Stomach (tissue), 8 donors: ENCODE measurements at regions not wholly inside any gene's neighbourhood (a gene's known extent, or its start where the extent isn't known, plus 50 kb on each side); places are given as distances from the start of the nearest gene placed in this dataset.
A peak's percentile ranks its signal among the peaks of the same experiment; 100 is the strongest.

Experiments used
- DNase-seq, 2 donors: peaks; one replicate each; pipeline versions ENCODE4 v3.0.0 to v3.0.0-alpha.2; 2013 to 2019
- H3K27ac ChIP-seq, 5 donors: fragments of 200-600 bp in 4 of 5; sonication (generic) in 4 of 5; one replicate each; pipeline ENCODE4 v1.5.1; 2013 to 2019; ENCODE audit warnings: mild to moderate bottlenecking in 1 of 5, moderate library complexity in 1 of 5
- H3K27me3 ChIP-seq, 3 donors: fragments of 200-600 bp; sonication (generic); one replicate each; pipeline ENCODE4 v1.5.1; 2017 to 2019; ENCODE audit warnings: mixed run types in 1 of 3
- H3K36me3 ChIP-seq, 4 donors: fragments of 200-600 bp; sonication (generic); 1 replicate in 3 of 4; 2 replicates in 1 of 4; pipeline ENCODE4 v1.5.1; 2016 to 2019
- H3K4me1 ChIP-seq, 4 donors: fragments of 200-600 bp; sonication (generic); one replicate each; pipeline ENCODE4 v1.5.1; 2016 to 2019
- H3K4me3 ChIP-seq, 4 donors: fragments of 200-600 bp; sonication (generic) in 3 of 4; one replicate each; pipeline ENCODE4 v1.5.1; 2016 to 2019; ENCODE audit warnings: mild to moderate bottlenecking in 1 of 4
- H3K9me3 ChIP-seq, 4 donors: fragments of 200-600 bp; sonication (generic); one replicate each; pipeline ENCODE4 v1.5.1; 2016 to 2019
- EP300 ChIP-seq: sonication (generic); formaldehyde crosslinking; IDR thresholded peaks from one replicate; pipeline ENCODE4 v1.6.1; 2017; ENCODE audit warnings: antibody characterized with exemption
- POLR2A ChIP-seq, 4 donors: fragments of 450-650 bp; IDR thresholded peaks; one replicate each; pipeline ENCODE4 v1.6.1; 2016; ENCODE audit warnings: antibody characterized with exemption in 4 of 4, control low read depth in 2 of 4, mild to moderate bottlenecking in 1 of 4, moderate library complexity in 1 of 4
- POLR2AphosphoS5 ChIP-seq, 3 donors: sonication (generic); formaldehyde crosslinking; IDR thresholded peaks; one replicate each; pipeline ENCODE4 v1.6.1; 2016; ENCODE audit warnings: antibody characterized with exemption in 3 of 3
- WGBS, 5 donors: extraction: QIAGEN DNeasy Blood & Tissue Kit in 3 of 5; methylation state at CpG; one replicate each; pipeline versions ENCODE4 v1.1.5 to v1.1.7; 2013 to 2018; 5-methylcytosine and 5-hydroxymethylcytosine counted together
- intact Hi-C: fragments of 100-400 bp; cut with DNase I; formaldehyde crosslinking; loops from one replicate; pipeline ENCODE4 v1.15.1; 2023; ENCODE audit warnings: low total_unique reads
- TF ChIP-seq, protein P1 (sequence below), 7 experiments: fragments of 450-650 bp in 4 of 7; fragments of 200-600 bp in 3 of 7; sonication (generic) in 3 of 7; IDR thresholded peaks; one replicate each; pipeline ENCODE4 v1.5.1; 2016 to 2019; ENCODE audit warnings: antibody characterized with exemption in 7 of 7, control low read depth in 2 of 7, mild to moderate bottlenecking in 1 of 7
- donor health status: healthy with polysubstance abuse.
- donor health status: Bipolar disorder and iron deficiency.
- donor health status: healthy.

DNA sequence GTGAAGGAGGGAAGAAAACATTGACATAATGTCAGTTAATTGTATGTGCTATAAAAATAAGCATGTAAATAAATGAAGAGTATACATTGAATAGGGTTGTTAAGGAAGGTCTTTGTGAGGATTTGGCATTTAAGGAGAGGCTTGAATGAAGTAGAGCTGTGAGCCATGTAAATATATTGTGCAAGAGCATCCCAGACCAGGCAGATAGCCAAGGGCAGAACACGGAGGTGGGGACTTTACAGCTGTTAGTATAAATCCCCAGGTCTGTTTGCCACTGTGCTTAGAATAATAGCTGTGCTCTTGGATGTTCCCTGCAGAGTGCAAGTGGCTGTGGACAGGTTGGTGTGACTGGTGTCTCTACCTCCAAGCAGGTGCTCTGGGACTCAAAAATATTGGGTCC, 211.7 kb downstream of the LRRC70 start:
- no peaks in the 10 kb centered on the region for H3K36me3 ChIP-seq
- no peaks in the 10 kb centered on the region for H3K4me1 ChIP-seq
- WGBS, 5 donors = 23 to 38% (median 36%) methylated on average over 1 of the region's 1 CpG
- intact Hi-C loops = no loop called here
- H3K27ac ChIP-seq = no peak overlapping the region
- DNase-seq = peak in 1 of 2 donors; percentile 24
- TF ChIP-seq EP300 = no peak
- TF ChIP-seq, protein P1, sequence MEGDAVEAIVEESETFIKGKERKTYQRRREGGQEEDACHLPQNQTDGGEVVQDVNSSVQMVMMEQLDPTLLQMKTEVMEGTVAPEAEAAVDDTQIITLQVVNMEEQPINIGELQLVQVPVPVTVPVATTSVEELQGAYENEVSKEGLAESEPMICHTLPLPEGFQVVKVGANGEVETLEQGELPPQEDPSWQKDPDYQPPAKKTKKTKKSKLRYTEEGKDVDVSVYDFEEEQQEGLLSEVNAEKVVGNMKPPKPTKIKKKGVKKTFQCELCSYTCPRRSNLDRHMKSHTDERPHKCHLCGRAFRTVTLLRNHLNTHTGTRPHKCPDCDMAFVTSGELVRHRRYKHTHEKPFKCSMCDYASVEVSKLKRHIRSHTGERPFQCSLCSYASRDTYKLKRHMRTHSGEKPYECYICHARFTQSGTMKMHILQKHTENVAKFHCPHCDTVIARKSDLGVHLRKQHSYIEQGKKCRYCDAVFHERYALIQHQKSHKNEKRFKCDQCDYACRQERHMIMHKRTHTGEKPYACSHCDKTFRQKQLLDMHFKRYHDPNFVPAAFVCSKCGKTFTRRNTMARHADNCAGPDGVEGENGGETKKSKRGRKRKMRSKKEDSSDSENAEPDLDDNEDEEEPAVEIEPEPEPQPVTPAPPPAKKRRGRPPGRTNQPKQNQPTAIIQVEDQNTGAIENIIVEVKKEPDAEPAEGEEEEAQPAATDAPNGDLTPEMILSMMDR (IDR thresholded peaks at IDR 0.05) = no peak
- H3K4me3 ChIP-seq = no peak overlapping the region
- H3K9me3 ChIP-seq = peaks cover 0 to under 1% (median 0%) of the 10 kb centered on the region in 4 donors
- H3K27me3 ChIP-seq = no peaks in the 10 kb centered on the region

GRCh38 chr5:62786099-62786498, 207.5 kb downstream of the LRRC70 start:
- DNase-seq = no peak
- Histone ChIP-seq H3K27ac (no peak overlapping the region), H3K9me3 (no peaks in the 10 kb centered on the region), H3K27me3 (no peaks in the 10 kb centered on the region), H3K4me1 (no peaks in the 10 kb centered on the region), H3K36me3 (no peaks in the 10 kb centered on the region), H3K4me3 (no peak overlapping the region)
- 59 to 83% (median 73%) methylated on average over 1 of the region's 1 CpG for WGBS, 5 donors
- intact Hi-C loops = no loop called here
- TF ChIP-seq POLR2AphosphoS5 (IDR thresholded peaks at IDR 0.05) (no peak), POLR2A (IDR thresholded peaks at IDR 0.05) (no peak), EP300 (no peak)
- TF ChIP-seq, protein P1 (IDR thresholded peaks at IDR 0.05) = no peak

GRCh38 chr5:62785588-62785987, 207.0 kb downstream of the LRRC70 start:
- DNase-seq = no peak
- intact Hi-C loops = no loop called here
- H3K9me3 ChIP-seq = no peaks in the 10 kb centered on the region
- H3K27me3 ChIP-seq = no peaks in the 10 kb centered on the region
- H3K27ac ChIP-seq = no peak overlapping the region
- no peak overlapping the region for H3K4me3 ChIP-seq
- H3K36me3 ChIP-seq = no peaks in the 10 kb centered on the region
- H3K4me1 ChIP-seq = no peaks in the 10 kb centered on the region
- no peak for TF ChIP-seq EP300
- TF ChIP-seq, protein P1 (IDR thresholded peaks at IDR 0.05) = no peak
- TF ChIP-seq POLR2AphosphoS5 (IDR thresholded peaks at IDR 0.05) = no peak
- TF ChIP-seq POLR2A (IDR thresholded peaks at IDR 0.05) = no peak
- 87 to 96% (median 94%) methylated on average over 6 of the region's 6 CpGs for WGBS, 5 donors

DNA sequence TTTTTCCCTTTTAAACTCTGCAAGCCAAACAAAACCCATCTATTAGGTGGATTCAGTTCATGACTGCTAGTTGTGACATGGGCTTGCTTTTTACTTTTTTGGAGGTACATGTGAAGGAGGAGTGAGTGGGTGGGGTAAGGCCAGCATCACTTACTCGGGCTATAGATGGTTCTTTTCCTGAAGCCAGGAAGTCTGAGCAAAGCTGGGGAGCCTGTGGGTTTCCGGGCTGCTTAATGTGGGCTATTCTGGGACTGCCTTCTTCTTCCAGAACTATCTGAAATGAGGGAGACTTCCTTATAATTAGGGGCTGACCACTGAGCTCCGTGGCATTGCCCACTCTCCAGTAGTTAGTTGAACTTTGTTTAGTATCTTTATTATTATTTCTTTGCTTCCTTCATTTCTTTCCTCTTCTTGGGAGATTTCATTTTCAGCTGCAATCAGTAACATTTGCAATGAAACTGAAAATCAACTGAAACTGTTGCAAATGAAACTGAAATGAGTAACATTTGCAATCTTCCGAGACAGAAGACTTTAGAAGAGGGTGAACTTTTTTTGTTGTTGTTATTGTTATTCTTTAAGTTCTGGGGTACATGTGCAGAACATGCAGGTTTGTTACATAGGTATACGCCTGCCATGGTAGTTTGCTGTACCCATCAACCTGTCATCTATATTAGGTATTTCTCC, 204.9 kb downstream of the LRRC70 start:
- DNase-seq = no peak
- TF ChIP-seq, protein P1 (IDR thresholded peaks at IDR 0.05) = no peak
- no peak for TF ChIP-seq POLR2AphosphoS5 (IDR thresholded peaks at IDR 0.05)
- TF ChIP-seq EP300 = no peak
- no peak for TF ChIP-seq POLR2A (IDR thresholded peaks at IDR 0.05)
- no peak overlapping the region for H3K27ac ChIP-seq
- WGBS, 5 donors = 62 to 74% (median 71%) methylated on average over 5 of the region's 5 CpGs
- intact Hi-C loops = no loop called here
- no peaks in the 10 kb centered on the region for H3K4me1 ChIP-seq
- H3K9me3 ChIP-seq = no peaks in the 10 kb centered on the region
- H3K27me3 ChIP-seq = no peaks in the 10 kb centered on the region
- no peaks in the 10 kb centered on the region for H3K36me3 ChIP-seq
- H3K4me3 ChIP-seq = no peak overlapping the region
